ENCODE measurements at regions not wholly inside any gene's neighbourhood (a gene's known extent, or its start where the extent isn't known, plus 50 kb on each side); places are given as distances from the start of the nearest gene placed in this dataset.

GRCh38 chr3:76293856-76294255 is 508.5 kb upstream of the ZNF717 start:
- Histone ChIP-seq H3K27ac (ENCODE audit: extremely low read depth, low read depth, low read length) (no peak overlapping the region), H3K79me2 (ENCODE audit: control insufficient read depth, insufficient read depth, low read length) (no peaks in the 10 kb centered on the region), H3K9me1 (ENCODE audit: control insufficient read depth, insufficient read depth, low read length) (no peaks in the 10 kb centered on the region), H3K4me2 (ENCODE audit: insufficient read depth, low read length) (no peak overlapping the region), H3K4me3 (no peak overlapping the region), H3K4me1 (replicated peaks in 1 of 2; ENCODE audit: control insufficient read depth in 2 of 2, insufficient read depth in 2 of 2, low read length in 2 of 2) (no peaks in the 10 kb centered on the region), H3K36me3 (ENCODE audit: control insufficient read depth, insufficient read depth, low read length) (no peaks in the 10 kb centered on the region), H3K9me3 (replicated peaks; ENCODE audit: control insufficient read depth, insufficient read depth, low read depth, low read length) (no peaks in the 10 kb centered on the region), H3K27me3 (ENCODE audit: control insufficient read depth in 2 of 2, insufficient read depth in 2 of 2, low read length in 2 of 2) (no peaks in the 10 kb centered on the region), H2AFZ (ENCODE audit: low read depth, low read length) (no peak overlapping the region), H3K9ac (ENCODE audit: insufficient read depth in 1 of 2, low read depth in 2 of 2, low read length in 2 of 2) (no peak overlapping the region), H4K20me1 (replicated peaks; ENCODE audit: control insufficient read depth, insufficient read depth, low read length) (no peaks in the 10 kb centered on the region)
- DNase-seq (ENCODE audit: extremely low read depth in 1 of 4, low spot score in 3 of 4) (no peak), FAIRE-seq (no peak), ATAC-seq (no peak)
- POLR2A ChIA-PET, result no interaction called here
- intact Hi-C loops (cut with micrococcal nuclease) (no loop called here), in situ Hi-C loops (cut with MboI) (no loop called here)
- TF ChIP-seq ESRRA (IDR thresholded peaks at IDR 0.05; ENCODE audit: borderline replicate concordance, low read depth) (no peak), WHSC1 (IDR thresholded peaks at IDR 0.05; ENCODE audit: low read length) (no peak), KLF6 (CRISPR knock-in tag; IDR thresholded peaks at IDR 0.05; ENCODE audit: borderline replicate concordance) (no peak), SMARCE1 (IDR thresholded peaks at IDR 0.05) (no peak), ELF1 (tag; IDR thresholded peaks at IDR 0.05) (no peak), GABPA (tag; conservative IDR thresholded peaks at IDR 0.05; ENCODE audit: low read depth) (no peak)
- 2% methylated on average over 7 of the region's 9 CpGs for WGBS (ENCODE audit: insufficient coverage, low coverage, missing lambda C conversion rate)
- BruUV-seq (replicated peaks), result no TSS peak
- CTCF ChIA-PET (ENCODE audit: low intra/inter-chr PET ratio), result no interaction called here

DNA sequence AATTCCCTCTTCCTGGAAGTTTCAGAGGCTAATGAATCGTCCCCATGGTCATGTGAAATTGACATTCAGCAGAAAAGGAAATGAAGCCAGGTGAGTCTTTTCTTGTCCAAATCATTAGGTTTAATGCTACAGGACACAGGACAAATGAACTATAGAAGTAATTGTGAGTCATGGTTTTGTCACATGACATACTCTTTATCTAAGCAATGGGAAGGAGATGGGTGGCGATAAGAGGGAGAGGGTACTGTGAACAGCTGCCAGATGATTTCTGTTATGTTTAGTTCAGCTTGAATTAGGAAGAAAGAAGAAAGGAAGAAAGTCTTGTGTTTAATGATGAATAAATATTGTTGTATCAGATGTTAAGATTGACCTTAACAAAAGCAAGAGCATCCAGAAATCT is 515.4 kb upstream of the ZNF717 start:
- Histone ChIP-seq H3K4me3 (no peak overlapping the region), H3K4me2 (ENCODE audit: insufficient read depth, low read length) (no peak overlapping the region), H4K20me1 (replicated peaks; ENCODE audit: control insufficient read depth, insufficient read depth, low read length) (no peaks in the 10 kb centered on the region), H3K79me2 (ENCODE audit: control insufficient read depth, insufficient read depth, low read length) (no peaks in the 10 kb centered on the region), H3K9me1 (ENCODE audit: control insufficient read depth, insufficient read depth, low read length) (no peaks in the 10 kb centered on the region), H3K36me3 (ENCODE audit: control insufficient read depth, insufficient read depth, low read length) (no peaks in the 10 kb centered on the region), H3K9ac (ENCODE audit: insufficient read depth in 1 of 2, low read depth in 2 of 2, low read length in 2 of 2) (no peak overlapping the region), H3K27ac (ENCODE audit: extremely low read depth, low read depth, low read length) (no peak overlapping the region), H3K4me1 (replicated peaks in 1 of 2; ENCODE audit: control insufficient read depth in 2 of 2, insufficient read depth in 2 of 2, low read length in 2 of 2) (no peaks in the 10 kb centered on the region), H3K27me3 (ENCODE audit: control insufficient read depth in 2 of 2, insufficient read depth in 2 of 2, low read length in 2 of 2) (no peaks in the 10 kb centered on the region), H3K9me3 (replicated peaks; ENCODE audit: control insufficient read depth, insufficient read depth, low read depth, low read length) (no peaks in the 10 kb centered on the region), H2AFZ (ENCODE audit: low read depth, low read length) (no peak overlapping the region)
- ChIA-PET POLR2A (no interaction called here), CTCF (ENCODE audit: low intra/inter-chr PET ratio) (no interaction called here)
- DNase-seq (ENCODE audit: extremely low read depth in 1 of 4, low spot score in 3 of 4) (no peak), ATAC-seq (no peak), FAIRE-seq (no peak)
- BruUV-seq (replicated peaks), result no TSS peak
- in situ Hi-C loops (cut with MboI) (no loop called here), intact Hi-C loops (cut with micrococcal nuclease) (no loop called here)
- 0% methylated on average over 2 of the region's 2 CpGs for whole genome bisulfite sequencing (ENCODE audit: insufficient coverage, low coverage, missing lambda C conversion rate)
- no peak for TF ChIP-seq ZBTB33 (CRISPR knock-in tag; IDR thresholded peaks at IDR 0.05)
- TF ChIP-seq ZNF121 (CRISPR knock-in tag; conservative IDR thresholded peaks at IDR 0.05), result no peak
- no peak for TF ChIP-seq TRIM24 (IDR thresholded peaks at IDR 0.05)
- TF ChIP-seq ZBTB2 (IDR thresholded peaks at IDR 0.05), result no peak
- TF ChIP-seq CTBP1 (IDR thresholded peaks at IDR 0.05; ENCODE audit: borderline replicate concordance), result no peak
- TF ChIP-seq EP400 (IDR thresholded peaks at IDR 0.05), result no peak
- no peak for TF ChIP-seq MAZ (CRISPR knock-in tag; conservative IDR thresholded peaks at IDR 0.05 in 1 of 2, IDR thresholded peaks at IDR 0.05 in 1 of 2)
- no peak for TF ChIP-seq HIVEP1 (CRISPR knock-in tag; IDR thresholded peaks at IDR 0.05)
- no peak for TF ChIP-seq KDM4B (IDR thresholded peaks at IDR 0.05; ENCODE audit: borderline replicate concordance in 2 of 2, low read depth in 1 of 2)
- no peak for TF ChIP-seq HDAC3 (IDR thresholded peaks at IDR 0.05; ENCODE audit: borderline replicate concordance, partially characterized antibody)

All from K562 (cell line).